Stimulated activated CD4-positive, alpha-beta T cell treated with anti-CD3 and anti-CD28 coated beads, Interleukin-12 subunit alpha, Interleukin-12 subunit beta, amount 100 ng/mL, for 48 hours (primary cell): ENCODE measurements at regions not wholly inside any gene's neighbourhood (a gene's known extent, or its start where the extent isn't known, plus 50 kb on each side); places are given as distances from the start of the nearest gene placed in this dataset.
"Not testable (repeated sequence)": the region's sequence is repeated elsewhere in the genome, so short reads cannot be mapped to it uniquely, and the experiment has no call there.

Source experiments
- DNase-seq, 3 donors: peaks; one replicate each; pipeline ENCODE4 v3.0.0-alpha.2; 2020; ENCODE audit warnings: low read depth in 2 of 3, low spot score in 1 of 3

GRCh38 chr18:40222776-40223175 lies 1732.3 kb upstream of the PIK3C3 start:
- DNase-seq: no peak

- no peak for DNase-seq
Observed at GRCh38 chr18:40216856-40217255, 1738.2 kb upstream of the PIK3C3 start.

GRCh38 chr18:40215979-40216378 lies 1739.1 kb upstream of the PIK3C3 start:
- no peak for DNase-seq

- DNase-seq: no peak
Observed at GRCh38 chr18:40210696-40211095, 1744.3 kb upstream of the PIK3C3 start.

- no peak for DNase-seq
Observed at GRCh38 chr18:40208958-40209357, 1746.1 kb upstream of the PIK3C3 start.

GRCh38 chr18:40197711-40198110 lies 1757.3 kb upstream of the PIK3C3 start:
- DNase-seq: no peak

- no peak for DNase-seq
Observed at GRCh38 chr18:40186677-40187076, 1768.4 kb upstream of the PIK3C3 start.

GRCh38 chr18:40179729-40180461 lies 1775.1 kb upstream of the PIK3C3 start:
- DNase-seq: no peak

GRCh38 chr18:40168026-40168425 lies 1787.0 kb upstream of the PIK3C3 start:
- no peak for DNase-seq

GRCh38 chr18:40163254-40163653 lies 1791.8 kb upstream of the PIK3C3 start:
- DNase-seq: no peak

GRCh38 chr18:40160361-40160760 lies 1794.7 kb upstream of the PIK3C3 start:
- no peak for DNase-seq

- DNase-seq: no peak
Observed at GRCh38 chr18:40159141-40160017, 1795.7 kb upstream of the PIK3C3 start.

GRCh38 chr18:40157120-40157519 lies 1797.9 kb upstream of the PIK3C3 start:
- no peak for DNase-seq

GRCh38 chr18:40152859-40153258 lies 1802.2 kb upstream of the PIK3C3 start:
- DNase-seq: no peak

GRCh38 chr18:40148960-40149359 lies 1806.1 kb upstream of the PIK3C3 start:
- DNase-seq: no peak

- no peak for DNase-seq
Observed at GRCh38 chr18:40133253-40133652, 1821.8 kb upstream of the PIK3C3 start.

- DNase-seq: not testable (repeated sequence)
Observed at GRCh38 chr18:40132438-40132837, 1822.6 kb upstream of the PIK3C3 start.

GRCh38 chr18:40124107-40124506 lies 1830.9 kb upstream of the PIK3C3 start:
- DNase-seq: no peak

- no peak for DNase-seq
Observed at GRCh38 chr18:40120796-40121391, 1834.1 kb upstream of the PIK3C3 start.

GRCh38 chr18:40120356-40120755 lies 1834.7 kb upstream of the PIK3C3 start:
- no peak for DNase-seq

GRCh38 chr18:40119581-40119980 lies 1835.5 kb upstream of the PIK3C3 start:
- not testable (repeated sequence) for DNase-seq

GRCh38 chr18:40110455-40110854 lies 1844.6 kb upstream of the PIK3C3 start:
- no peak for DNase-seq
